Right lobe of liver (tissue), 4 donors: ENCODE measurements at regions not wholly inside any gene's neighbourhood (a gene's known extent, or its start where the extent isn't known, plus 50 kb on each side); places are given as distances from the start of the nearest gene placed in this dataset.

ENCODE experiments used
- POLR2A ChIP-seq: fragments of 450-650 bp; IDR thresholded peaks from one replicate; pipeline ENCODE4 v1.6.1; 2017; ENCODE audit warnings: antibody characterized with exemption, mild to moderate bottlenecking
- TF ChIP-seq, protein P1 (sequence below), 4 donors: fragments of 200-600 bp in 3 of 4; fragments of 450-650 bp in 1 of 4; IDR thresholded peaks; one replicate each; pipeline versions ENCODE4 v1.5.1 to v1.8.0; 2016 to 2022; ENCODE audit warnings: antibody characterized with exemption in 4 of 4, mild to moderate bottlenecking in 2 of 4
- donor health status: DM: no; HTN: no; CAD: no.
- donor health status: DM: no; HTN: no; CAD: no.
- donor health status: DM: no; HTN: yes; CAD: no.

DNA sequence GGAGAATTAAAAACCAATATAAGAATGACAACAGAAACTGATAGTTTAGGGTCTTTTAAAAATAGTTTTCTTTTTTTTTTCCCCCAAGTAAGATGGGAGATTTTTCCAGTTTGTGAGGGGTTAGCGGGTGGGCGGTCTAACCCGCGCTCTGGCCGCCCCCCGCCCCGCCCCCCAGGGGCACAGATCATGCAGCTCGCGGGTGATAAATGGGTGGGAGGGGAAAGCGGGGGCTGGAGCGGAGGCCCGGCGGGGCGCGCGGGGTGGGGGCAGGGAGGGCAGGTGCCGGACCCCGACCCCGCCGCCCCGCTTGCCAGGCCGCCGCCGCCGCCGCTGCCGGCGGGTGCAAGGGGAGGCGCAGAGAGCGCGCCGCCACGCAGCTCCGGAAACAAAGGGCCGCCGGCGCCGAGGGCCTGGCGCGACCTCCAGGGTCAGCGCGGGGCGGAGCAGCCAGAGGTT is 60.1 kb upstream of the GSE1 start:
- TF ChIP-seq, protein P1, sequence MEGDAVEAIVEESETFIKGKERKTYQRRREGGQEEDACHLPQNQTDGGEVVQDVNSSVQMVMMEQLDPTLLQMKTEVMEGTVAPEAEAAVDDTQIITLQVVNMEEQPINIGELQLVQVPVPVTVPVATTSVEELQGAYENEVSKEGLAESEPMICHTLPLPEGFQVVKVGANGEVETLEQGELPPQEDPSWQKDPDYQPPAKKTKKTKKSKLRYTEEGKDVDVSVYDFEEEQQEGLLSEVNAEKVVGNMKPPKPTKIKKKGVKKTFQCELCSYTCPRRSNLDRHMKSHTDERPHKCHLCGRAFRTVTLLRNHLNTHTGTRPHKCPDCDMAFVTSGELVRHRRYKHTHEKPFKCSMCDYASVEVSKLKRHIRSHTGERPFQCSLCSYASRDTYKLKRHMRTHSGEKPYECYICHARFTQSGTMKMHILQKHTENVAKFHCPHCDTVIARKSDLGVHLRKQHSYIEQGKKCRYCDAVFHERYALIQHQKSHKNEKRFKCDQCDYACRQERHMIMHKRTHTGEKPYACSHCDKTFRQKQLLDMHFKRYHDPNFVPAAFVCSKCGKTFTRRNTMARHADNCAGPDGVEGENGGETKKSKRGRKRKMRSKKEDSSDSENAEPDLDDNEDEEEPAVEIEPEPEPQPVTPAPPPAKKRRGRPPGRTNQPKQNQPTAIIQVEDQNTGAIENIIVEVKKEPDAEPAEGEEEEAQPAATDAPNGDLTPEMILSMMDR (IDR thresholded peaks at IDR 0.05) = no peak
- TF ChIP-seq POLR2A = no peak
